ENCODE measurements at regions not wholly inside any gene's neighbourhood (a gene's known extent, or its start where the extent isn't known, plus 50 kb on each side); places are given as distances from the start of the nearest gene placed in this dataset.

DNA sequence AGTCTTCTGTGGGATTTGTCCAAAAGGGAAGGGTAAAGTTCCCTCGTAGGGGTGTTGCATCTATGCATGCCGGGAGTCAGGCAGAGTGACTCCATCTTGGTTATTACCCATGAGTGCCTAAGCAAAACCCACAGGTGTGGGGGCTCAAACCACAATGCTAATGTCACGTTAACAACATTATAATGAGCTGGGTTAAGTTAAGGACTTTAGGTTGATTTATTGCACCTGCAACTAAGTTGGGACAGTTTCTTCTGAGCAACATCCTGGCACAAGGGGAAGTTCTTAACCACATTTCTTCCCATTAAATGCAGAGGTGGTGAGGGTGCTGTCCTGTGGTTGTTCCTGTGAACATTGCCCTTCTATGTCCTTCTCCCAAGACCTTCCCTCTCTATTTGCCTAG, 1596.8 kb upstream of the SLC39A10 start:
- Mint-ChIP-seq H3K27ac (no peak overlapping the region), H3K9me3 (peaks cover 0 to 7% (median 2%) of the 10 kb centered on the region in 7 donors)
- 20% methylated on average over 2 of the region's 3 CpGs for whole genome bisulfite sequencing (ENCODE audit: insufficient coverage)

DNA sequence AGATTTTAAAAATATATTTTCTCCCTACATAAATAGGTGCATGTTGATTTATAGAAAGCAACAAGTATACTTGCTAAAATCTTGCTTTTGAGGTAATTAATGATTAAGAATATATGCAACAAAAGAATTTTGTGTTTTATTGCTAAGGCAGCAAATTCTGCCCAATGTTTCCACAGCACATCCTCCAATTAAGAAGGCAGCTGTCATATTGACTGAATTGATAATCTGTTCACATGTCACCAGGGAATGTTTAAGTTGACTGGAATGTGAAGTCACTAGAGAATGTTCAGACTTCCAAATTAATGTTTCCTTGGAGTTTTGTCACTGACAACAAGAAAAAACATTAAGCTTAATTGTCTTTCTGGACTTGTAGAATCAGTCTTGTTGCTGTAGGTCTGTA, 1602.7 kb upstream of the SLC39A10 start:
- Histone ChIP-seq H3K9ac (ENCODE audit: insufficient read depth, low read length, poor library complexity, severe bottlenecking) (no peak overlapping the region), H3K9me3 (replicated peaks in 1 of 2; ENCODE audit: control insufficient read depth in 1 of 2, insufficient read depth in 1 of 2, low read length in 2 of 2) (no peaks in the 10 kb centered on the region), H3K27me3 (ENCODE audit: control insufficient read depth in 2 of 2, insufficient read depth in 2 of 2, low read length in 2 of 2) (no peaks in the 10 kb centered on the region), H3K36me3 (replicated peaks in 1 of 2; ENCODE audit: control insufficient read depth in 1 of 2, insufficient read depth in 2 of 2, low read length in 2 of 2) (no peaks in the 10 kb centered on the region), H2AFZ (ENCODE audit: insufficient read depth, low read depth, low read length, poor library complexity, severe bottlenecking) (no peak overlapping the region), H3K4me2 (replicated peaks; ENCODE audit: extremely low read depth, low read length, poor library complexity, severe bottlenecking) (no peak overlapping the region), H3K27ac (ENCODE audit: low read depth in 1 of 2, low read length in 2 of 2) (no peak overlapping the region), H3K79me2 (ENCODE audit: insufficient read depth, low read length) (no peaks in the 10 kb centered on the region), H3K4me3 (replicated peaks in 1 of 3; ENCODE audit: low read depth in 2 of 3, low read length in 3 of 3) (no peak overlapping the region), H4K20me1 (ENCODE audit: insufficient read depth, low read length) (no peaks in the 10 kb centered on the region), H3K4me1 (ENCODE audit: control insufficient read depth in 1 of 2, insufficient read depth in 2 of 2, low read length in 2 of 2) (no peaks in the 10 kb centered on the region)
- no peak for DNase-seq
- TF ChIP-seq, protein P1, sequence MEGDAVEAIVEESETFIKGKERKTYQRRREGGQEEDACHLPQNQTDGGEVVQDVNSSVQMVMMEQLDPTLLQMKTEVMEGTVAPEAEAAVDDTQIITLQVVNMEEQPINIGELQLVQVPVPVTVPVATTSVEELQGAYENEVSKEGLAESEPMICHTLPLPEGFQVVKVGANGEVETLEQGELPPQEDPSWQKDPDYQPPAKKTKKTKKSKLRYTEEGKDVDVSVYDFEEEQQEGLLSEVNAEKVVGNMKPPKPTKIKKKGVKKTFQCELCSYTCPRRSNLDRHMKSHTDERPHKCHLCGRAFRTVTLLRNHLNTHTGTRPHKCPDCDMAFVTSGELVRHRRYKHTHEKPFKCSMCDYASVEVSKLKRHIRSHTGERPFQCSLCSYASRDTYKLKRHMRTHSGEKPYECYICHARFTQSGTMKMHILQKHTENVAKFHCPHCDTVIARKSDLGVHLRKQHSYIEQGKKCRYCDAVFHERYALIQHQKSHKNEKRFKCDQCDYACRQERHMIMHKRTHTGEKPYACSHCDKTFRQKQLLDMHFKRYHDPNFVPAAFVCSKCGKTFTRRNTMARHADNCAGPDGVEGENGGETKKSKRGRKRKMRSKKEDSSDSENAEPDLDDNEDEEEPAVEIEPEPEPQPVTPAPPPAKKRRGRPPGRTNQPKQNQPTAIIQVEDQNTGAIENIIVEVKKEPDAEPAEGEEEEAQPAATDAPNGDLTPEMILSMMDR (IDR thresholded peaks at IDR 0.05): no peak
- no peak overlapping the region for H3K4me3 Mint-ChIP-seq
- no peaks in the 10 kb centered on the region for H3K36me3 Mint-ChIP-seq
- intact Hi-C loops (cut with micrococcal nuclease): no loop called here
- H3K27me3 Mint-ChIP-seq (ENCODE audit: low read depth in 3 of 3): no peaks in the 10 kb centered on the region
- H3K27ac Mint-ChIP-seq: no peak overlapping the region
- H3K9me3 Mint-ChIP-seq: peaks cover 0 to 8% (median 7%) of the 10 kb centered on the region in 7 donors
- H3K4me1 Mint-ChIP-seq: no peaks in the 10 kb centered on the region

More for the DNA sequence above, 1596.8 kb upstream of the SLC39A10 start:
- H3K36me3 Mint-ChIP-seq: no peaks in the 10 kb centered on the region
- H3K4me2 ChIP-seq (replicated peaks; ENCODE audit: extremely low read depth, low read length, poor library complexity, severe bottlenecking): no peak overlapping the region
- H3K4me3 ChIP-seq (replicated peaks in 1 of 3; ENCODE audit: low read depth in 2 of 3, low read length in 3 of 3): no peak overlapping the region
- no peaks in the 10 kb centered on the region for H3K4me1 Mint-ChIP-seq
- no peak overlapping the region for H2AFZ ChIP-seq (ENCODE audit: insufficient read depth, low read depth, low read length, poor library complexity, severe bottlenecking)
- DNase-seq: no peak
- TF ChIP-seq, protein P1 (IDR thresholded peaks at IDR 0.05): no peak
- H3K27me3 ChIP-seq (ENCODE audit: control insufficient read depth in 2 of 2, insufficient read depth in 2 of 2, low read length in 2 of 2): no peaks in the 10 kb centered on the region
- no peak overlapping the region for H3K27ac ChIP-seq (ENCODE audit: low read depth in 1 of 2, low read length in 2 of 2)
- H3K79me2 ChIP-seq (ENCODE audit: insufficient read depth, low read length): no peaks in the 10 kb centered on the region
- H4K20me1 ChIP-seq (ENCODE audit: insufficient read depth, low read length): no peaks in the 10 kb centered on the region
- H3K9me3 ChIP-seq (replicated peaks in 1 of 2; ENCODE audit: control insufficient read depth in 1 of 2, insufficient read depth in 1 of 2, low read length in 2 of 2): no peaks in the 10 kb centered on the region
- no peak overlapping the region for H3K9ac ChIP-seq (ENCODE audit: insufficient read depth, low read length, poor library complexity, severe bottlenecking)
- H3K27me3 Mint-ChIP-seq (ENCODE audit: low read depth in 3 of 3): no peaks in the 10 kb centered on the region
- H3K4me1 ChIP-seq (ENCODE audit: control insufficient read depth in 1 of 2, insufficient read depth in 2 of 2, low read length in 2 of 2): no peaks in the 10 kb centered on the region
- intact Hi-C loops (cut with micrococcal nuclease): no loop called here
- no peak overlapping the region for H3K4me3 Mint-ChIP-seq
- no peaks in the 10 kb centered on the region for H3K36me3 ChIP-seq (replicated peaks in 1 of 2; ENCODE audit: control insufficient read depth in 1 of 2, insufficient read depth in 2 of 2, low read length in 2 of 2)

Measured in CD14-positive monocyte (primary cell).